ENCODE measurements at regions not wholly inside any gene's neighbourhood (a gene's known extent, or its start where the extent isn't known, plus 50 kb on each side); places are given as distances from the start of the nearest gene placed in this dataset.

DNA sequence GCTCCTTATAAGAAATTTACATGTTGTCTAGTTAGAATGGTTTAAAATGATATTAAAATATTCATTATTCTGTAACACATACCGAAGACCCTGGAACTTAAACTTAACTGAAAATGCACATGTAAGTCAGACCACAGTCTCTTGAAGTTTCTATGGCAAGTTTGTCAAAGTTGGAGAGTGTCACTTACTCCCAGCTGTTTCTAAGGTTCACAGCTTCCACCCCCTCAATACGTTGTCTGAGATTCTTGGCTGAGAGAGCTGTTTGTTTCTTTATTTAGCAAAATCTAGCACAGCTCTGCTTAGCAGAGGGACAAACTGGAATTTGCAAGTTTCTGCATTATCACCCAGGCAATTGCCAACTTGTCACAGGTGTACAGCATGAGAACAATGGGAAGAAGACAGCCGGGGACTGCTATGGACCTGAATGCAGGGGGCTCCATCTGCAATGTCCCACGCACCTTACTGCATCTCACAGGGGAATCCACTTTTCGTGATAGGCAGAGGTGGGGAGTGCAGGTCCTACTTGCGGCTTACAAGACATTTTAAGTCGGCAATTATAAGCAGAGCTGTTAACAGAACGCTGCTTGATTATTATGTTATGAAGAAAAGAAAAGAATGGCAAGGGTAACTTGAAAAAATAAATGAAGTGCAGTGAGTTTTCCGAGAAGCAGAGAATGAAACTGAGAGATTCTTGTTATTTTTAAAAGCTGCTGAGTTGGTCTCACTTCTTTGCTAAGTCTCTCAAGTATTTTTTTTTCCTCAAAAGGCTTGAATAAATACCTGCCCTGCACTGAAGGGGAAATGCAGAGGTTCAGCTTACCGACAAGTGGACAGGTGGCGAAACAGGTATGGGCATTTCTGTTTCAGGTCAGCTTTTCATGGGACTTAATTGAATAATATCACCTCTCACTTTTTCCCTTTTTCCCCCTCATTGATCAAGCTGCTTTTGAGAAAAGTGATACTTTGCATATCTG lies 1072.1 kb upstream of the FANCL start:
- Histone ChIP-seq H3K4me1 (ENCODE audit: control insufficient read depth, insufficient read depth, low read length) (no peaks in the 10 kb centered on the region), H3K9me3 (ENCODE audit: control insufficient read depth, low read length) (no peaks in the 10 kb centered on the region), H3K27me3 (ENCODE audit: control insufficient read depth, insufficient read depth, low read length, poor library complexity, severe bottlenecking) (no peaks in the 10 kb centered on the region), H3K4me3 (ENCODE audit: low read length) (no peak overlapping the region), H3K9ac (ENCODE audit: extremely low read depth, low read length, poor library complexity, severe bottlenecking) (no peak overlapping the region), H3K36me3 (ENCODE audit: control insufficient read depth, insufficient read depth, low read length) (no peaks in the 10 kb centered on the region), H3K27ac (ENCODE audit: low read depth, low read length) (no peak overlapping the region)
- Mint-ChIP-seq H3K9me3 (no peaks in the 10 kb centered on the region), H3K27me3 (ENCODE audit: insufficient read depth) (no peaks in the 10 kb centered on the region), H3K27ac (no peak overlapping the region), H3K4me1 (peaks cover 5% of the 10 kb centered on the region), H3K36me3 (ENCODE audit: low read depth) (no peaks in the 10 kb centered on the region), H3K4me3 (no peak overlapping the region)
- TF ChIP-seq, protein P1, sequence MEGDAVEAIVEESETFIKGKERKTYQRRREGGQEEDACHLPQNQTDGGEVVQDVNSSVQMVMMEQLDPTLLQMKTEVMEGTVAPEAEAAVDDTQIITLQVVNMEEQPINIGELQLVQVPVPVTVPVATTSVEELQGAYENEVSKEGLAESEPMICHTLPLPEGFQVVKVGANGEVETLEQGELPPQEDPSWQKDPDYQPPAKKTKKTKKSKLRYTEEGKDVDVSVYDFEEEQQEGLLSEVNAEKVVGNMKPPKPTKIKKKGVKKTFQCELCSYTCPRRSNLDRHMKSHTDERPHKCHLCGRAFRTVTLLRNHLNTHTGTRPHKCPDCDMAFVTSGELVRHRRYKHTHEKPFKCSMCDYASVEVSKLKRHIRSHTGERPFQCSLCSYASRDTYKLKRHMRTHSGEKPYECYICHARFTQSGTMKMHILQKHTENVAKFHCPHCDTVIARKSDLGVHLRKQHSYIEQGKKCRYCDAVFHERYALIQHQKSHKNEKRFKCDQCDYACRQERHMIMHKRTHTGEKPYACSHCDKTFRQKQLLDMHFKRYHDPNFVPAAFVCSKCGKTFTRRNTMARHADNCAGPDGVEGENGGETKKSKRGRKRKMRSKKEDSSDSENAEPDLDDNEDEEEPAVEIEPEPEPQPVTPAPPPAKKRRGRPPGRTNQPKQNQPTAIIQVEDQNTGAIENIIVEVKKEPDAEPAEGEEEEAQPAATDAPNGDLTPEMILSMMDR (conservative IDR thresholded peaks at IDR 0.05), result no peak
- DNase-seq, result no peak
- 85 to 96% methylated on average over 9 to 11 of the region's 11 CpGs for WGBS, 2 experiments (ENCODE audit: insufficient coverage in 1 of 2, insufficient read length in 1 of 2)

DNA sequence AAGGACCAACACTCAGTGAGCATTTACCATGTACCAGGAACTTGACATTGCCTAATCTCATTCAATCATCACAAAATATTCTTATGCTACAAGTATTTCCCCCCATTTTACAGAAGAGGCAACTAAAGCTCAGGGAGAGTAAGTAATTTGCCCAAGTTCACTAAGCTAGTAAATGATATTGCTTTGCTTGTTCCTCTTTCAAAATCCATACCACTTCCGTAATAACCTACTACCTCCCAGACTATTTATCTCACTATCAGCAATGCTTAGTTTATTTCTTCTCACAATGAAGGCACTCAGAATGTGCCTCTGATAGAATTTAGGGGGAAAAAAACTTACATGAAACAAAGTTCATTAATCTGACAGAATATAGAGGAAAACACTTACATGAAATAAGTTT lies 1070.9 kb upstream of the FANCL start:
- Mint-ChIP-seq H3K36me3 (ENCODE audit: low read depth) (no peaks in the 10 kb centered on the region), H3K4me1 (peaks cover 5% of the 10 kb centered on the region), H3K4me3 (no peak overlapping the region), H3K27ac (no peak overlapping the region), H3K9me3 (no peaks in the 10 kb centered on the region), H3K27me3 (ENCODE audit: insufficient read depth) (no peaks in the 10 kb centered on the region)
- no peaks in the 10 kb centered on the region for H3K36me3 ChIP-seq (ENCODE audit: control insufficient read depth, insufficient read depth, low read length)
- H3K27ac ChIP-seq (ENCODE audit: low read depth, low read length), result no peak overlapping the region
- TF ChIP-seq, protein P1 (conservative IDR thresholded peaks at IDR 0.05), result no peak
- H3K4me1 ChIP-seq (ENCODE audit: control insufficient read depth, insufficient read depth, low read length), result no peaks in the 10 kb centered on the region
- no peak overlapping the region for H3K9ac ChIP-seq (ENCODE audit: extremely low read depth, low read length, poor library complexity, severe bottlenecking)
- 100% methylated on average over 1 of the region's 1 CpG for WGBS, 2 experiments (ENCODE audit: insufficient coverage in 1 of 2, insufficient read length in 1 of 2)
- no peaks in the 10 kb centered on the region for H3K9me3 ChIP-seq (ENCODE audit: control insufficient read depth, low read length)
- H3K27me3 ChIP-seq (ENCODE audit: control insufficient read depth, insufficient read depth, low read length, poor library complexity, severe bottlenecking), result no peaks in the 10 kb centered on the region
- H3K4me3 ChIP-seq (ENCODE audit: low read length), result no peak overlapping the region
- no peak for DNase-seq

DNA sequence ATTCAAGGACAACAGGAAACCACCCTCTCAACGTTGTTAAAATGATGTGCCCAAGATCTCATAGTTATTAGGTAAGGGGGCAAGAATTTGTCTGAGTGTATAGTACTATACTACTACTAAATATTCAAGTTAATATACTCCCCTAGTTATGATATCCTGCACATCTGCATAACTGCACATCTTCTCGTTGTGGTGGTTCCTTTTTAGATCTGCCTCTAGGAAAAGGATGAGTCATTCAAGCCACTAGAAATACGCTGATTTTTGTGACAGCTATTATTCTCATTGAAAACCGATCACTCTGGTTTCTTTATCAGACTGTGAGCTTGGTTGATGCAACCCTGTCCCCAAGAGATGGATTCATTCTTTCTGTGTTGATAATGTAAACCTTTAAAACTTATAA lies 1067.0 kb upstream of the FANCL start:
- Mint-ChIP-seq H3K27me3 (ENCODE audit: insufficient read depth) (no peaks in the 10 kb centered on the region), H3K36me3 (ENCODE audit: low read depth) (no peaks in the 10 kb centered on the region), H3K27ac (no peak overlapping the region), H3K9me3 (no peaks in the 10 kb centered on the region), H3K4me3 (no peak overlapping the region), H3K4me1 (peaks cover 4% of the 10 kb centered on the region)
- H3K4me3 ChIP-seq (ENCODE audit: low read length), result no peak overlapping the region
- H3K4me1 ChIP-seq (ENCODE audit: control insufficient read depth, insufficient read depth, low read length), result no peaks in the 10 kb centered on the region
- no peak overlapping the region for H3K27ac ChIP-seq (ENCODE audit: low read depth, low read length)
- no peaks in the 10 kb centered on the region for H3K9me3 ChIP-seq (ENCODE audit: control insufficient read depth, low read length)
- H3K27me3 ChIP-seq (ENCODE audit: control insufficient read depth, insufficient read depth, low read length, poor library complexity, severe bottlenecking), result no peaks in the 10 kb centered on the region
- H3K36me3 ChIP-seq (ENCODE audit: control insufficient read depth, insufficient read depth, low read length), result no peaks in the 10 kb centered on the region
- 82 to 90% methylated on average over 2 to 3 of the region's 4 CpGs for WGBS, 2 experiments (ENCODE audit: insufficient coverage in 1 of 2, insufficient read length in 1 of 2)
- TF ChIP-seq, protein P1 (conservative IDR thresholded peaks at IDR 0.05), result no peak
- no peak for DNase-seq
- H3K9ac ChIP-seq (ENCODE audit: extremely low read depth, low read length, poor library complexity, severe bottlenecking), result no peak overlapping the region

All from endodermal cell (in vitro differentiated cells).